Liver (tissue), 3 donors: ENCODE measurements at regions not wholly inside any gene's neighbourhood (a gene's known extent, or its start where the extent isn't known, plus 50 kb on each side); places are given as distances from the start of the nearest gene placed in this dataset.

Source experiments
- CTCF ChIP-seq: fragments of 150-350 bp; IDR thresholded peaks from 2 replicates; pipeline ENCODE4 v1.5.1; 2017; ENCODE audit warnings: improper control_type of control experiment, low read depth, low read length; ENCODE audit not compliant: missing input control
- FOXA1 ChIP-seq: IDR thresholded peaks from 2 replicates; pipeline ENCODE4 v1.6.1; 2016; ENCODE audit warnings: antibody characterized with exemption
- MAX ChIP-seq: IDR thresholded peaks from 2 replicates; pipeline ENCODE4 v1.6.1; 2016; ENCODE audit warnings: antibody characterized with exemption
- RAD21 ChIP-seq, 2 donors: IDR thresholded peaks; 2 replicates each; pipeline ENCODE4 v1.6.1; 2016; ENCODE audit warnings: antibody characterized with exemption in 2 of 2, mild to moderate bottlenecking in 2 of 2
- REST ChIP-seq: IDR thresholded peaks from 2 replicates; pipeline ENCODE4 v1.6.1; 2016; ENCODE audit warnings: antibody characterized with exemption, mild to moderate bottlenecking
- YY1 ChIP-seq: IDR thresholded peaks from 2 replicates; pipeline ENCODE4 v1.6.1; 2016; ENCODE audit warnings: antibody characterized with exemption, mild to moderate bottlenecking
- ZBTB33 ChIP-seq: IDR thresholded peaks from 2 replicates; pipeline ENCODE4 v1.6.1; 2016; ENCODE audit warnings: antibody characterized with exemption
- donor health status: healthy.
- donor health status: healthy.

GRCh38 chr13:39196965-39197646 is 158.8 kb downstream of the NHLRC3 start:
- no peak for TF ChIP-seq CTCF
- TF ChIP-seq ZBTB33 = no peak
- no peak for TF ChIP-seq REST
- no peak for TF ChIP-seq FOXA1
- no peak for TF ChIP-seq YY1
- no peak for TF ChIP-seq MAX
- TF ChIP-seq RAD21 (IDR thresholded peaks at IDR 0.05) = no peak
